22Rv1 (cell line): ENCODE measurements at regions not wholly inside any gene's neighbourhood (a gene's known extent, or its start where the extent isn't known, plus 50 kb on each side); places are given as distances from the start of the nearest gene placed in this dataset.

ENCODE experiments used
- ZFX ChIP-seq: fragments of 450-650 bp; IDR thresholded peaks from 2 replicates; pipeline ENCODE4 v1.6.1; 2017; ENCODE audit warnings: antibody characterized with exemption, borderline replicate concordance
- TF ChIP-seq, protein P1 (sequence below): fragments of 450-650 bp; IDR thresholded peaks from 2 replicates; pipeline ENCODE4 v1.5.1; 2017; ENCODE audit warnings: mild to moderate bottlenecking

DNA sequence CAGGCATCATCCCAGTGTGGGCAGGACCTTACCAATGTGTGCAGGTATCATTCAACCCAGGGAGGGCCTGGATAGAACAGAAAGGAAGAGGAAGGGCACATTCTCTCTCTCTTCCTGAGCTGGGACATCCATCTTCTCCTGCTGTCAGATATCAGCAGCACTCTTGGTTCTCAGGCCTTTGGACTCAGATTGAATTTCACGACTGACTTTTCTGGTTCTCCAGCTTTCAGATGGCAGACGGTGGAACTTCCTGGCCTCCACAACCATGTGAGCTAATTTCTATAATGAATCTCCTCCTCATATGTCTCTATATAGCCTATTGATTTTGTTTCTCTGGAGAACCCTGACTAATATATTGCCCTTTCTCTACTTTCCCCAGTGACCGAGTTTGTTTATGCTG is 77.3 kb downstream of the OLFM4 start:
- TF ChIP-seq, protein P1, sequence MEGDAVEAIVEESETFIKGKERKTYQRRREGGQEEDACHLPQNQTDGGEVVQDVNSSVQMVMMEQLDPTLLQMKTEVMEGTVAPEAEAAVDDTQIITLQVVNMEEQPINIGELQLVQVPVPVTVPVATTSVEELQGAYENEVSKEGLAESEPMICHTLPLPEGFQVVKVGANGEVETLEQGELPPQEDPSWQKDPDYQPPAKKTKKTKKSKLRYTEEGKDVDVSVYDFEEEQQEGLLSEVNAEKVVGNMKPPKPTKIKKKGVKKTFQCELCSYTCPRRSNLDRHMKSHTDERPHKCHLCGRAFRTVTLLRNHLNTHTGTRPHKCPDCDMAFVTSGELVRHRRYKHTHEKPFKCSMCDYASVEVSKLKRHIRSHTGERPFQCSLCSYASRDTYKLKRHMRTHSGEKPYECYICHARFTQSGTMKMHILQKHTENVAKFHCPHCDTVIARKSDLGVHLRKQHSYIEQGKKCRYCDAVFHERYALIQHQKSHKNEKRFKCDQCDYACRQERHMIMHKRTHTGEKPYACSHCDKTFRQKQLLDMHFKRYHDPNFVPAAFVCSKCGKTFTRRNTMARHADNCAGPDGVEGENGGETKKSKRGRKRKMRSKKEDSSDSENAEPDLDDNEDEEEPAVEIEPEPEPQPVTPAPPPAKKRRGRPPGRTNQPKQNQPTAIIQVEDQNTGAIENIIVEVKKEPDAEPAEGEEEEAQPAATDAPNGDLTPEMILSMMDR, result no peak
- TF ChIP-seq ZFX, result no peak
